Ishikawa (cell line): ENCODE measurements at regions not wholly inside any gene's neighbourhood (a gene's known extent, or its start where the extent isn't known, plus 50 kb on each side); places are given as distances from the start of the nearest gene placed in this dataset.
A peak's percentile ranks its signal among the peaks of the same experiment; 100 is the strongest.

Experiments
- CEBPB ChIP-seq: IDR thresholded peaks from 2 replicates; pipeline ENCODE4 v1.6.1; 2012
- CREB1 ChIP-seq: IDR thresholded peaks from 2 replicates; pipeline ENCODE4 v1.6.1; 2012; ENCODE audit warnings: low read depth
- EGR1 ChIP-seq: IDR thresholded peaks from 2 replicates; pipeline ENCODE4 v1.6.1; 2012
- EP300 ChIP-seq: IDR thresholded peaks from 2 replicates; pipeline ENCODE4 v1.6.1; 2012; ENCODE audit warnings: borderline replicate concordance
- FOXM1 ChIP-seq: IDR thresholded peaks from 2 replicates; pipeline ENCODE4 v1.6.1; 2012; ENCODE audit warnings: low read depth, borderline replicate concordance
- NFIC ChIP-seq: IDR thresholded peaks from 2 replicates; pipeline ENCODE4 v1.6.1; 2012
- RAD21 ChIP-seq: IDR thresholded peaks from 2 replicates; pipeline ENCODE4 v1.6.1; 2012; ENCODE audit warnings: low read depth
- TAF1 ChIP-seq: IDR thresholded peaks from 2 replicates; pipeline ENCODE4 v1.6.1; 2012; ENCODE audit warnings: low read depth, mild to moderate bottlenecking
- TCF12 ChIP-seq: IDR thresholded peaks from 2 replicates; pipeline ENCODE4 v1.6.1; 2012; ENCODE audit warnings: low read depth
- TEAD4 ChIP-seq: IDR thresholded peaks from 2 replicates; pipeline ENCODE4 v1.6.1; 2012
- YY1 ChIP-seq: IDR thresholded peaks from 2 replicates; pipeline ENCODE4 v1.6.1; 2012; ENCODE audit warnings: low read depth
- ZBTB7A ChIP-seq: IDR thresholded peaks from 2 replicates; pipeline ENCODE4 v1.6.1; 2012; ENCODE audit warnings: low read depth
- TF ChIP-seq, protein P1 (sequence below): IDR thresholded peaks from 2 replicates; pipeline ENCODE4 v1.6.1; 2012; ENCODE audit warnings: low read depth, mild to moderate bottlenecking
- TF ChIP-seq, protein P2 (sequence below): IDR thresholded peaks from 2 replicates; pipeline ENCODE4 v1.6.1; 2012
- TF ChIP-seq, protein P3 (sequence below): IDR thresholded peaks from 2 replicates; pipeline ENCODE4 v1.6.1; 2012

DNA sequence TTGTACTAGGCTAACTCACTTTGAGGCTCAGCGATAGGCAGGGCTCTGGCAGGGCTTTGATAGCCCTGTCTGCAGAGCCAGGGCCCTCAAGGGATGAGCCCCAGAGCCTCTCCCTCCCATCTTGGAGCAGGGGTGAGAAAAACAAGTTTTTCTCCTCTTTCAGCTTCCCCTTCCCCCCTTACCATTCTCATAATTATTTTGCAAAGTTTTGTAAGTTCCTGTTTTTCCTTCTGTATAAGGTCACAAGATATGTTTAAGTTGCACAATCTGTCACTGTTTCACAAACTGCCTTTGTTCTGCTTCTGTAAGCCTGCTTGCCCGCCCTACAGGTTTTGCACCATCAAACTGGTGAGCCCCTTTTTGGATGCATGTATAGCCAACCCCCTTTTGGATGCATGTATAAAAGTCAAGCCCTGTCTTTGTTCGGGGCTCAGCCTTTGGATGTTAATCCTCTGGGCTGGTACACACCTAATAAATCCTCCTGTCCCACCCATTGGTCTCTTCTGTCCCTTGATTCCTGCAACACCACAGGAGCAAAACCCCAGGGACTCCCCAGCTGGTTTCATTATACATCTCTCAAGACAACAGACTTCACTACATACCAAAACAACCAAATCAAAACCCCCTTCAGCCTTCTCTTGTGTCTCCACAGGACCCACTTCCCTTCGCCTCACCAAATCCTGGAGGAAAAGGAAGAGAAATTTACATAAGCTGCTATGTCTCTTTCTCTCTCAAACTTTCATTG, 52.5 kb upstream of the RESF1 start:
- TF ChIP-seq, protein P1, sequence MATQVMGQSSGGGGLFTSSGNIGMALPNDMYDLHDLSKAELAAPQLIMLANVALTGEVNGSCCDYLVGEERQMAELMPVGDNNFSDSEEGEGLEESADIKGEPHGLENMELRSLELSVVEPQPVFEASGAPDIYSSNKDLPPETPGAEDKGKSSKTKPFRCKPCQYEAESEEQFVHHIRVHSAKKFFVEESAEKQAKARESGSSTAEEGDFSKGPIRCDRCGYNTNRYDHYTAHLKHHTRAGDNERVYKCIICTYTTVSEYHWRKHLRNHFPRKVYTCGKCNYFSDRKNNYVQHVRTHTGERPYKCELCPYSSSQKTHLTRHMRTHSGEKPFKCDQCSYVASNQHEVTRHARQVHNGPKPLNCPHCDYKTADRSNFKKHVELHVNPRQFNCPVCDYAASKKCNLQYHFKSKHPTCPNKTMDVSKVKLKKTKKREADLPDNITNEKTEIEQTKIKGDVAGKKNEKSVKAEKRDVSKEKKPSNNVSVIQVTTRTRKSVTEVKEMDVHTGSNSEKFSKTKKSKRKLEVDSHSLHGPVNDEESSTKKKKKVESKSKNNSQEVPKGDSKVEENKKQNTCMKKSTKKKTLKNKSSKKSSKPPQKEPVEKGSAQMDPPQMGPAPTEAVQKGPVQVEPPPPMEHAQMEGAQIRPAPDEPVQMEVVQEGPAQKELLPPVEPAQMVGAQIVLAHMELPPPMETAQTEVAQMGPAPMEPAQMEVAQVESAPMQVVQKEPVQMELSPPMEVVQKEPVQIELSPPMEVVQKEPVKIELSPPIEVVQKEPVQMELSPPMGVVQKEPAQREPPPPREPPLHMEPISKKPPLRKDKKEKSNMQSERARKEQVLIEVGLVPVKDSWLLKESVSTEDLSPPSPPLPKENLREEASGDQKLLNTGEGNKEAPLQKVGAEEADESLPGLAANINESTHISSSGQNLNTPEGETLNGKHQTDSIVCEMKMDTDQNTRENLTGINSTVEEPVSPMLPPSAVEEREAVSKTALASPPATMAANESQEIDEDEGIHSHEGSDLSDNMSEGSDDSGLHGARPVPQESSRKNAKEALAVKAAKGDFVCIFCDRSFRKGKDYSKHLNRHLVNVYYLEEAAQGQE, result no peak
- 0 out of 2 replicates have a peak, but pooled peaks have one; percentile 23 for TF ChIP-seq CEBPB

DNA sequence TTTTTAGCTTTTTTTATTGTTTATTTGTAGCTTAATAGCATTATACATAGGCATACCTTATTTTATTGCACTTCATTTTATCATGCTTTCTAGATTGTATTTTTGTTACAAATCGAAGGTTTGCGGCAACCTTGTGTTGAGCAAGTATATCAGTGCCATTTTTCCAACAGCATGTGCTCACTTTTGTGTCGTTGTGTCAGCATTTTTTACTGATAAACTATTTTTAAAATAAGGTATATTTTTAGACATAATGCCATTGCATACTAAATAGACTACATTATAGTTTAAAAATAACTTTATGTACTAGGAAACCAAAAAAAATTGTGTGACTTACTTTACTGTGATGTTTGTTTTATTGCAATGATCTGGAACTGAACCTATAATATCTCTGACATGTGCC, 56.2 kb upstream of the RESF1 start:
- no peak for TF ChIP-seq ZBTB7A
- no peak for TF ChIP-seq TAF1
- TF ChIP-seq, protein P1, result no peak
- TF ChIP-seq EP300, result no peak
- TF ChIP-seq, protein P2, sequence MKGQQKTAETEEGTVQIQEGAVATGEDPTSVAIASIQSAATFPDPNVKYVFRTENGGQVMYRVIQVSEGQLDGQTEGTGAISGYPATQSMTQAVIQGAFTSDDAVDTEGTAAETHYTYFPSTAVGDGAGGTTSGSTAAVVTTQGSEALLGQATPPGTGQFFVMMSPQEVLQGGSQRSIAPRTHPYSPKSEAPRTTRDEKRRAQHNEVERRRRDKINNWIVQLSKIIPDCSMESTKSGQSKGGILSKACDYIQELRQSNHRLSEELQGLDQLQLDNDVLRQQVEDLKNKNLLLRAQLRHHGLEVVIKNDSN, result no peak
- TF ChIP-seq NFIC, result no peak
- TF ChIP-seq RAD21, result no peak

DNA sequence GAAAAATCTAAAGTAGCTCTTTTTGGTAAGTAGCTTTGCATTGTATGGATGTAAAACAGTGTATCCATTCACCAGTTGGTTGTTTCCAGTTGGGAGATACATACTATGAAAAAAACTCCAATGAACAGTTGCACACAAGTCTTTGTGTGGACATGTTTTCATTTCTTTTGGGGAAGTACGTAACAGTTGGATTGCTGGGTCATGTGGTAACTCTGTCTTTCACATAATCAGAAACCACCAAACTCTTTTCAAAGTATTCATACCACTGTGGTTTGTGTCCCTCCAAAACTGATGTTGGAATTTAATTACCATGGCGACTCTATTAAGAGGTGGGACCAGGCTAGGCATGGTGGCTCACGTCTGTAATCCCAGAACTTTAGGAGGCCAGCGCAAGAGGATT, 58.9 kb upstream of the RESF1 start:
- TF ChIP-seq EGR1 (no peak), RAD21 (no peak), CEBPB (no peak), TAF1 (no peak), NFIC (no peak), CREB1 (no peak)
- TF ChIP-seq, protein P3, sequence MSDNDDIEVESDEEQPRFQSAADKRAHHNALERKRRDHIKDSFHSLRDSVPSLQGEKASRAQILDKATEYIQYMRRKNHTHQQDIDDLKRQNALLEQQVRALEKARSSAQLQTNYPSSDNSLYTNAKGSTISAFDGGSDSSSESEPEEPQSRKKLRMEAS, result no peak

DNA sequence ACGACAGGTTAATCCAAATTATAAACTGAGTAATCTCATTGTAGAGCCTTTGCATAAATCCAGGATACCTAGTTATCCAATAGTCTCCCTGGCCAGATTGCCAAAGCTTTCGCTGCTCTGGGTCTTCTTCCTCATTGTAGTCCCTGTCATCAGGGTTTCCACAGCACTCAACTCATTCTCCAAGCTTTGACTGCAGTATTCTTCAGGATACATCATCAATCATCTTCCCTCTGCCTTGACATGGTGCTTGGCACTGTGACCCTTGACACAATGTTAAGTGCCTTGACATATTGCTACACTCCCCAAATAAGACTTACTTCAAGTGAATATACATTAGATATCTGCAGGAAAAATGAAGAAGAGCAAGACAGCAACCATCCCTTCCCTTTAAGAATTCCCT, 60.1 kb upstream of the RESF1 start:
- TF ChIP-seq EP300 (no peak), ZBTB7A (no peak)
- TF ChIP-seq, protein P2, result no peak
- TF ChIP-seq, protein P3, result no peak

DNA sequence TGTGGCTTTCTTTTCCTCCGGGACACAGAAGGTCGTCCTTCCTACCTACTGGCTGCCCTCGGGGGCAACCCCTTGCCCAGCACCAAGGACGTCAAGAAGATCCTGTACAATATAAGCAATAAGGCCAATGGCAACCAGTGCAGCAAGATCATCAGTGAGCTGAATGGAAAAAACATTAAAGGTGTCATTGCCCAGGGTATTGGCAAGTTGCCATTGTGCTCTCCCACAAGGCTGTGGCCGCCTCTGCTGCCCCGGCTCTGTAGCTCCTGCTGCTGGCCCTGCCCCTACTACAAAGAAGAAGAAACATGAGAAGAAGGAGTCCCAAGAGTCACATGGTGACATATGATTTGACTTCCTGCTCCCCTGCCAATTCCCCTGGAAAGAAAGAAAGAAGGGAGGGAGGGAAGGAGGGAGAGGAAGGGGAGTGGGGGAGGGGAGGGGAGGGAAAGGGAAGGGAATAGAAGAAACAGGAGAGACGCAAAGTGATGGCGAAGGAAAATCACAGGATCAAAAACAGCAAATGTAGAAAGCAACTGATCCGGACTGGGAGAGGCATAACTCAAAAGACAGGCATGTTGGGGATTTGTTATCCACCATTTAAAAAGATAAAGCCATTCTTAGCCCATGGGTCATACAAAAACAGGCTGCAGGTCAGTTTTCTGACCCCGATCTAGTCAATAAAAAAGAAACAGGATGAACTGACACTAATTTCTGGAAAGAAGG, 61.3 kb upstream of the RESF1 start:
- no peak for TF ChIP-seq EGR1
- 0 out of 2 replicates have a peak, but pooled peaks have one; percentile 14 for TF ChIP-seq ZBTB7A
- 0 out of 2 replicates have a peak, but pooled peaks have one; percentile 37 for TF ChIP-seq FOXM1
- TF ChIP-seq, protein P2, result peak; percentile 89
- TF ChIP-seq EP300, result peak; percentile 74
- no peak for TF ChIP-seq CREB1
- TF ChIP-seq YY1, result no peak
- TF ChIP-seq CEBPB, result no peak
- TF ChIP-seq TEAD4, result peak; percentile 66
- TF ChIP-seq TAF1, result no peak
- peak; percentile 94 for TF ChIP-seq NFIC
- TF ChIP-seq, protein P3, result peak; percentile 72
- peak; percentile 59 for TF ChIP-seq RAD21
- TF ChIP-seq TCF12, result peak; percentile 80
- TF ChIP-seq, protein P1, result no peak
